ENCODE measurements at regions not wholly inside any gene's neighbourhood (a gene's known extent, or its start where the extent isn't known, plus 50 kb on each side); places are given as distances from the start of the nearest gene placed in this dataset.

DNA sequence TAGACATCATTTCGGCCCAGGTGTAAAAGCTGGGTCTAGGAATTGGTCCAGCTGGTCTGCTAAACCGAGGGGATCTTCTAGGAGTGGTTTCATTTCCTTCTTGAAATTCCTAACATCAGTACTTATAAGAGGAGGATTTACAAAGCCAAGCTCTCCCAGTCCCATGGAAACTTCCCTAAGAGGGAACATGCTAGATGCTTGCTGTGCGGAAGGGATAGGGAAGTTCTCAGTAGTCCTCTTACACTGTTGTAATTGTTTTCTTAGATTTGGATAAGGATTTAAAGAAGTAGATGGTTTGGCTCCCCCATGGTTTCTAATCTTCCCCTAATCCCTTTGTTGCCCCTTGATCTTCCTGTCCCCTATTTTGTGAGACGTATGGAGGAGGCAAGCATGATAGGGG, 89.7 kb upstream of the XCR1 start:
- Mint-ChIP-seq H3K27ac (ENCODE audit: unreplicated experiment) (no peak overlapping the region), H3K4me1 (ENCODE audit: unreplicated experiment) (peaks cover 6% of the 10 kb centered on the region), H3K9me3 (ENCODE audit: unreplicated experiment) (no peaks in the 10 kb centered on the region), H3K4me3 (ENCODE audit: unreplicated experiment) (no peak overlapping the region), H3K27me3 (ENCODE audit: unreplicated experiment) (peaks cover 2% of the 10 kb centered on the region), H3K36me3 (ENCODE audit: low read depth, unreplicated experiment) (no peaks in the 10 kb centered on the region)
- TF ChIP-seq, protein P1, sequence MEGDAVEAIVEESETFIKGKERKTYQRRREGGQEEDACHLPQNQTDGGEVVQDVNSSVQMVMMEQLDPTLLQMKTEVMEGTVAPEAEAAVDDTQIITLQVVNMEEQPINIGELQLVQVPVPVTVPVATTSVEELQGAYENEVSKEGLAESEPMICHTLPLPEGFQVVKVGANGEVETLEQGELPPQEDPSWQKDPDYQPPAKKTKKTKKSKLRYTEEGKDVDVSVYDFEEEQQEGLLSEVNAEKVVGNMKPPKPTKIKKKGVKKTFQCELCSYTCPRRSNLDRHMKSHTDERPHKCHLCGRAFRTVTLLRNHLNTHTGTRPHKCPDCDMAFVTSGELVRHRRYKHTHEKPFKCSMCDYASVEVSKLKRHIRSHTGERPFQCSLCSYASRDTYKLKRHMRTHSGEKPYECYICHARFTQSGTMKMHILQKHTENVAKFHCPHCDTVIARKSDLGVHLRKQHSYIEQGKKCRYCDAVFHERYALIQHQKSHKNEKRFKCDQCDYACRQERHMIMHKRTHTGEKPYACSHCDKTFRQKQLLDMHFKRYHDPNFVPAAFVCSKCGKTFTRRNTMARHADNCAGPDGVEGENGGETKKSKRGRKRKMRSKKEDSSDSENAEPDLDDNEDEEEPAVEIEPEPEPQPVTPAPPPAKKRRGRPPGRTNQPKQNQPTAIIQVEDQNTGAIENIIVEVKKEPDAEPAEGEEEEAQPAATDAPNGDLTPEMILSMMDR (IDR thresholded peaks at IDR 0.05; ENCODE audit: unreplicated experiment) = no peak
- DNase-seq (ENCODE audit: low spot score) = no peak

DNA sequence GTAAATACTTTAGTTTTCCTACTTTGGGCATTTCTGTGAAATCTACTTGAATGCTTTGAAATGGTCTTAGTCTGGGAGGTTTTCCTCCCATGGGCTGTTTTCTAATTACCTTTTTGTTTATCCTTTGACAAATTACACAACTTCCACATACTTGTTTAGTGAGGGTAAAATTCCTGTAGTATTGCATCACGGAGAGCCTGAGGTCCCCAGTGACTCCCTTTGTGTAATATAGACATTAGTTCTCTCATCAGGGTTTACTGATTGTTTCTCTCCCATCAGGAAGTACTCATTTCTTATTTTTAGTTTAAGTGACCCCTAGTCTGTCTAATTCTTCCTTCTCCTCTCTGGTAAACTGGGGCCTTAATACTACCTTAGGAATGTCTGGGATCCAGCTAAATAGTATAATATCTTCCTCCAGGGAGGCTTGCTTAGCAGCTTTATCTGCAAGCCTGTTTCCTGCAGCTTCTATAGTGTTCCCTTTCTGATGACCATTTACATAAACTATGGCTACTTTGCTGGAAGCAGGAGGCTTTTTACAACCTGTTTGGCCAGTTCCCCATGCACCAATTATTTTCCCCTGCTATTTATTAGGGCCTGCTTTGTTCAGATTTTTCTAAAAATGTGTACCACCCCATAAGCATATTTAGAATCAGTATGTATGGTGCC, 87.2 kb upstream of the XCR1 start:
- Mint-ChIP-seq H3K9me3 (ENCODE audit: unreplicated experiment) (no peaks in the 10 kb centered on the region), H3K4me1 (ENCODE audit: unreplicated experiment) (peaks cover 6% of the 10 kb centered on the region), H3K4me3 (ENCODE audit: unreplicated experiment) (no peak overlapping the region), H3K27me3 (ENCODE audit: unreplicated experiment) (no peaks in the 10 kb centered on the region), H3K36me3 (ENCODE audit: low read depth, unreplicated experiment) (no peaks in the 10 kb centered on the region), H3K27ac (ENCODE audit: unreplicated experiment) (no peak overlapping the region)
- TF ChIP-seq, protein P1 (IDR thresholded peaks at IDR 0.05; ENCODE audit: unreplicated experiment) = no peak
- DNase-seq (ENCODE audit: low spot score) = no peak

DNA sequence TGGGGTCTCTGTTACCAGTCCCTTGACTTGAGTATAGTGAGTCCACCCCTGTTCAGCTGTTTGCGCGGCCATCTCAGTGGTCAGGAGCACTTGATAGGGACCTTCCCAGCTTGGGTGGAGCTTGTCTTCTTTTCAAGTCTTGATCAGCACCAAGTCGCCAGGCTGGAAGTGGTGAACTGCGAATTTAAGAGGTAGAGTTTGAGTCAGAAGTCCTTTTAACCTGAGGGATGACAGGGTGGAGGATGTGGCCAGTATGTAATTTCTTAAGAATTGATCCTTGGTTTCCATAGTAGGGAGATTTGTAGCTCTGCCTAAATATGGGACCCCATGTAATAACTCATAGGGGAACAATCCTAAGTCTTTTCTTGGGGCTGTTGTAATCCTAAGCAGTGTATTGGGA, 86.3 kb upstream of the XCR1 start:
- H3K27me3 Mint-ChIP-seq (ENCODE audit: unreplicated experiment) = no peaks in the 10 kb centered on the region
- TF ChIP-seq, protein P1 (IDR thresholded peaks at IDR 0.05; ENCODE audit: unreplicated experiment) = no peak

DNA sequence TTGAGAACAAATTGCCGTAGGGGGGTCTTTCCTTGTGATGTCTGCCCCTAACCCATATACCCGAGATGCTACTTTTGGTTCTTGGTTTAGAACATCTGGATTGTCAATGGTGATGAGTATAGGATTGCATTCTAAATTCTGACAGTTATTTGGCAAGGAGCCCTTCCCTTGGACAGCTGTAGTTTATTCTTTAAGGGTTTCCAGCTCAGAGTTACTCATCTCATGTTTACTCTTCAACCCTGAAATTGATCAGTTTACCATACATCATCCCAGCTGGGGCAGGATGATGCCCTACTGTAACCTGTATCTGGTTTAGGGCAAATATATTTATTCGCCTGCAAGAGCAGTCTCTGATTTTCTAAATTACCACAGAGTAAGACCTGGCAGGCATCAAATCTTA, 85.7 kb upstream of the XCR1 start:
- TF ChIP-seq, protein P1 (IDR thresholded peaks at IDR 0.05; ENCODE audit: unreplicated experiment) = no peak
- Mint-ChIP-seq H3K36me3 (ENCODE audit: low read depth, unreplicated experiment) (no peaks in the 10 kb centered on the region), H3K4me3 (ENCODE audit: unreplicated experiment) (no peak overlapping the region)

More for the DNA sequence above, 86.3 kb upstream of the XCR1 start:
- H3K4me3 Mint-ChIP-seq (ENCODE audit: unreplicated experiment) = no peak overlapping the region
- peaks cover 6% of the 10 kb centered on the region for H3K4me1 Mint-ChIP-seq (ENCODE audit: unreplicated experiment)
- no peak for DNase-seq (ENCODE audit: low spot score)
- H3K27ac Mint-ChIP-seq (ENCODE audit: unreplicated experiment) = no peak overlapping the region
- H3K9me3 Mint-ChIP-seq (ENCODE audit: unreplicated experiment) = no peaks in the 10 kb centered on the region
- no peaks in the 10 kb centered on the region for H3K36me3 Mint-ChIP-seq (ENCODE audit: low read depth, unreplicated experiment)

DNA sequence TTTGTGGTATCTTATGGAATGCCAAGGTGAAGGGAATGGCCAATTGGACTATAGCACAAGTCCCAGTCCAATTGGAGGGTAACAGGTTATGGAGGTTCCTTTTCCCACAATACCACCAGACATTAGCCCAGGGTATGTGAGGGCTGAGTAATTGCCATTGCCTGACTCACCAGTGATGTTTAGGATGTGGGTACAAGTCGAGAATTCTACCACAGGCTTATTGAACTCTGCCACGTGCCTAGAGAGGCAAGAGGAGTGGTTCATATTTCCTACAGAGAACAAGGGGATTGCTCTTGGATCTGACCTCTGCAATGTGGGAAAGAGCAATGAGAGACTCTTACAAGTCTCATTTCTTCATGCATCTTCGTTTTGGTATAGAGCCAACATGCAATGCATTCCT, 85.0 kb upstream of the XCR1 start:
- H3K4me3 Mint-ChIP-seq (ENCODE audit: unreplicated experiment) = no peak overlapping the region
- no peak overlapping the region for H3K27ac Mint-ChIP-seq (ENCODE audit: unreplicated experiment)
- TF ChIP-seq, protein P1 (IDR thresholded peaks at IDR 0.05; ENCODE audit: unreplicated experiment) = no peak
- DNase-seq (ENCODE audit: low spot score) = no peak
- no peaks in the 10 kb centered on the region for H3K9me3 Mint-ChIP-seq (ENCODE audit: unreplicated experiment)
- H3K27me3 Mint-ChIP-seq (ENCODE audit: unreplicated experiment) = no peaks in the 10 kb centered on the region
- H3K4me1 Mint-ChIP-seq (ENCODE audit: unreplicated experiment) = peaks cover 6% of the 10 kb centered on the region
- no peaks in the 10 kb centered on the region for H3K36me3 Mint-ChIP-seq (ENCODE audit: low read depth, unreplicated experiment)

More for the DNA sequence above, 85.7 kb upstream of the XCR1 start:
- no peak for DNase-seq (ENCODE audit: low spot score)
- H3K4me1 Mint-ChIP-seq (ENCODE audit: unreplicated experiment) = peaks cover 6% of the 10 kb centered on the region
- H3K9me3 Mint-ChIP-seq (ENCODE audit: unreplicated experiment) = no peaks in the 10 kb centered on the region
- H3K27ac Mint-ChIP-seq (ENCODE audit: unreplicated experiment) = no peak overlapping the region
- no peaks in the 10 kb centered on the region for H3K27me3 Mint-ChIP-seq (ENCODE audit: unreplicated experiment)
